ENCODE measurements at regions not wholly inside any gene's neighbourhood (a gene's known extent, or its start where the extent isn't known, plus 50 kb on each side); places are given as distances from the start of the nearest gene placed in this dataset.
"Not testable (repeated sequence)": the region's sequence is repeated elsewhere in the genome, so short reads cannot be mapped to it uniquely, and the experiment has no call there.

DNA sequence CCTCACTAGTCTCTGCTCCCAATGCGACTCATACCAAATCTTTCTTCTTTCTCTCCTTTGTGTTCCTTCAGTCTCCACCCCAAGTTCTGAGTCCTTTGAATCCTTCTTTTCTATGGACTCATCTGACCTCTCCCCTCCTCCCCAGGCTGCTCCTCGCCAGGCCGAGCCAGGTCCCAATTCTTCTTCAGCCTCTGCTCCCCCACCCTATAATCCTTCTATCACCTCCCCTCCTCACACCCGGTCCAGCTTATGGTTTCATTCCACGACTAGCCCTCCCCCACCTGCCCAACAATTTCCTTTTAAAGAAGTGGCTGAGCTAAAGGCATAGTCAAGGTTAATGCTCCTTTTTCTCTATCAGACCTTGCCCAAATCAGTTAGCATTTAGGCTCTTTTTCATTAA, 518.5 kb downstream of the MATN1 start:
- TF ChIP-seq TCF4 (CRISPR knock-in tag; IDR thresholded peaks at IDR 0.05; ENCODE audit: borderline replicate concordance); TOX (CRISPR knock-in tag; IDR thresholded peaks at IDR 0.05; ENCODE audit: borderline replicate concordance); TSHZ2 (CRISPR knock-in tag; IDR thresholded peaks at IDR 0.05); ARNTL (CRISPR knock-in tag; IDR thresholded peaks at IDR 0.05; ENCODE audit: borderline replicate concordance, low read depth); PPARA (CRISPR knock-in tag; IDR thresholded peaks at IDR 0.05; ENCODE audit: borderline replicate concordance); ZNF565 (CRISPR knock-in tag; conservative IDR thresholded peaks at IDR 0.05; ENCODE audit: low read depth); ESRRG (CRISPR knock-in tag; IDR thresholded peaks at IDR 0.05): not testable (repeated sequence)
- TF ChIP-seq, protein P1, sequence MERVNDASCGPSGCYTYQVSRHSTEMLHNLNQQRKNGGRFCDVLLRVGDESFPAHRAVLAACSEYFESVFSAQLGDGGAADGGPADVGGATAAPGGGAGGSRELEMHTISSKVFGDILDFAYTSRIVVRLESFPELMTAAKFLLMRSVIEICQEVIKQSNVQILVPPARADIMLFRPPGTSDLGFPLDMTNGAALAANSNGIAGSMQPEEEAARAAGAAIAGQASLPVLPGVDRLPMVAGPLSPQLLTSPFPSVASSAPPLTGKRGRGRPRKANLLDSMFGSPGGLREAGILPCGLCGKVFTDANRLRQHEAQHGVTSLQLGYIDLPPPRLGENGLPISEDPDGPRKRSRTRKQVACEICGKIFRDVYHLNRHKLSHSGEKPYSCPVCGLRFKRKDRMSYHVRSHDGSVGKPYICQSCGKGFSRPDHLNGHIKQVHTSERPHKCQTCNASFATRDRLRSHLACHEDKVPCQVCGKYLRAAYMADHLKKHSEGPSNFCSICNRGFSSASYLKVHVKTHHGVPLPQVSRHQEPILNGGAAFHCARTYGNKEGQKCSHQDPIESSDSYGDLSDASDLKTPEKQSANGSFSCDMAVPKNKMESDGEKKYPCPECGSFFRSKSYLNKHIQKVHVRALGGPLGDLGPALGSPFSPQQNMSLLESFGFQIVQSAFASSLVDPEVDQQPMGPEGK (CRISPR knock-in tag; IDR thresholded peaks at IDR 0.05; ENCODE audit: borderline replicate concordance) = not testable (repeated sequence)
- TF ChIP-seq, protein P2, sequence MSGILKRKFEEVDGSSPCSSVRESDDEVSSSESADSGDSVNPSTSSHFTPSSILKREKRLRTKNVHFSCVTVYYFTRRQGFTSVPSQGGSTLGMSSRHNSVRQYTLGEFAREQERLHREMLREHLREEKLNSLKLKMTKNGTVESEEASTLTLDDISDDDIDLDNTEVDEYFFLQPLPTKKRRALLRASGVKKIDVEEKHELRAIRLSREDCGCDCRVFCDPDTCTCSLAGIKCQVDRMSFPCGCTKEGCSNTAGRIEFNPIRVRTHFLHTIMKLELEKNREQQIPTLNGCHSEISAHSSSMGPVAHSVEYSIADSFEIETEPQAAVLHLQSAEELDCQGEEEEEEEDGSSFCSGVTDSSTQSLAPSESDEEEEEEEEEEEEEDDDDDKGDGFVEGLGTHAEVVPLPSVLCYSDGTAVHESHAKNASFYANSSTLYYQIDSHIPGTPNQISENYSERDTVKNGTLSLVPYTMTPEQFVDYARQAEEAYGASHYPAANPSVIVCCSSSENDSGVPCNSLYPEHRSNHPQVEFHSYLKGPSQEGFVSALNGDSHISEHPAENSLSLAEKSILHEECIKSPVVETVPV (CRISPR knock-in tag; IDR thresholded peaks at IDR 0.05) = not testable (repeated sequence)
